Activated CD4-positive, alpha-beta memory T cell treated with anti-CD3 and anti-CD28 coated beads for 36 hours (primary cell): ENCODE measurements at regions not wholly inside any gene's neighbourhood (a gene's known extent, or its start where the extent isn't known, plus 50 kb on each side); places are given as distances from the start of the nearest gene placed in this dataset.

Source experiments
- CTCF ChIA-PET: fragments of 350-600 bp; sonication (Branson Sonifier 250); formaldehyde crosslinking; loops from one replicate; lab custom pipeline; 2021; ENCODE audit warnings: antibody characterized with exemption, inconsistent platforms; lab: Charles Lee
- POLR2A ChIA-PET: fragments of 350-600 bp; sonication (Branson Sonifier 250); formaldehyde crosslinking; loops from one replicate; lab custom pipeline; 2021; ENCODE audit warnings: antibody characterized with exemption; lab: Charles Lee
- DNase-seq: peaks from one replicate; pipeline ENCODE4 v3.0.0-alpha.2; 2020
- H3K27ac Mint-ChIP-seq: one replicate; pipeline ENCODE4 v1.8.0; 2021; ENCODE audit warnings: mixed read lengths
- H3K27me3 Mint-ChIP-seq: one replicate; pipeline ENCODE4 v1.8.0; 2021; ENCODE audit warnings: mixed read lengths
- H3K36me3 Mint-ChIP-seq: one replicate; pipeline ENCODE4 v1.8.0; 2021; ENCODE audit warnings: mixed read lengths
- H3K4me1 Mint-ChIP-seq: one replicate; pipeline ENCODE4 v1.8.0; 2021; ENCODE audit warnings: low read depth, mixed read lengths
- H3K4me3 Mint-ChIP-seq: one replicate; pipeline ENCODE4 v1.8.0; 2021; ENCODE audit warnings: mild to moderate bottlenecking, mixed read lengths
- H3K9me3 Mint-ChIP-seq: one replicate; pipeline ENCODE4 v1.8.0; 2021; ENCODE audit warnings: mixed read lengths
- intact Hi-C: fragments of 100-400 bp; cut with micrococcal nuclease; formaldehyde crosslinking; loops from one replicate; pipeline ENCODE4 v1.15.1; 2023

- no peaks in the 10 kb centered on the region for H3K36me3 Mint-ChIP-seq
- H3K27ac Mint-ChIP-seq = no peak overlapping the region
- no peaks in the 10 kb centered on the region for H3K27me3 Mint-ChIP-seq
- intact Hi-C loops = no loop called here
- DNase-seq = no peak
- no peak overlapping the region for H3K4me3 Mint-ChIP-seq
- peaks cover 7% of the 10 kb centered on the region for H3K9me3 Mint-ChIP-seq
- ChIA-PET CTCF (no interaction called here), POLR2A (no interaction called here)
- H3K4me1 Mint-ChIP-seq = no peaks in the 10 kb centered on the region
These were observed 533.8 kb upstream of the PCDH9 start for GRCh38 chr13:67763984-67764383.

- Mint-ChIP-seq H3K4me3 (no peak overlapping the region), H3K36me3 (no peaks in the 10 kb centered on the region), H3K9me3 (peaks cover 8% of the 10 kb centered on the region), H3K27me3 (no peaks in the 10 kb centered on the region), H3K27ac (no peak overlapping the region), H3K4me1 (no peaks in the 10 kb centered on the region)
- no peak for DNase-seq
- ChIA-PET CTCF (no interaction called here), POLR2A (no interaction called here)
- intact Hi-C loops = no loop called here
These were observed 533.2 kb upstream of the PCDH9 start for GRCh38 chr13:67763384-67763783.

- Mint-ChIP-seq H3K27ac (no peak overlapping the region), H3K4me1 (no peaks in the 10 kb centered on the region), H3K27me3 (no peaks in the 10 kb centered on the region), H3K36me3 (no peaks in the 10 kb centered on the region), H3K9me3 (peaks cover 24% of the 10 kb centered on the region), H3K4me3 (no peak overlapping the region)
- ChIA-PET CTCF (no interaction called here), POLR2A (no interaction called here)
- DNase-seq = no peak
- intact Hi-C loops = no loop called here
These were observed 528.8 kb upstream of the PCDH9 start for GRCh38 chr13:67758975-67759374.

GRCh38 chr13:67754012-67754411 is 523.9 kb upstream of the PCDH9 start:
- POLR2A ChIA-PET = no interaction called here
- H3K9me3 Mint-ChIP-seq = peaks cover 25% of the 10 kb centered on the region
- H3K27ac Mint-ChIP-seq = no peak overlapping the region
- no peak for DNase-seq
- H3K36me3 Mint-ChIP-seq = no peaks in the 10 kb centered on the region
- no peak overlapping the region for H3K4me3 Mint-ChIP-seq
- no peaks in the 10 kb centered on the region for H3K4me1 Mint-ChIP-seq
- H3K27me3 Mint-ChIP-seq = no peaks in the 10 kb centered on the region
- CTCF ChIA-PET = no interaction called here
- intact Hi-C loops = no loop called here

GRCh38 chr13:67752759-67753158 is 522.6 kb upstream of the PCDH9 start:
- H3K27ac Mint-ChIP-seq = no peak overlapping the region
- intact Hi-C loops = no loop called here
- no peaks in the 10 kb centered on the region for H3K36me3 Mint-ChIP-seq
- no peaks in the 10 kb centered on the region for H3K4me1 Mint-ChIP-seq
- H3K4me3 Mint-ChIP-seq = no peak overlapping the region
- POLR2A ChIA-PET = no interaction called here
- no peaks in the 10 kb centered on the region for H3K27me3 Mint-ChIP-seq
- DNase-seq = no peak
- CTCF ChIA-PET = no interaction called here
- peaks cover 23% of the 10 kb centered on the region for H3K9me3 Mint-ChIP-seq

- Mint-ChIP-seq H3K4me3 (no peak overlapping the region), H3K27me3 (no peaks in the 10 kb centered on the region), H3K9me3 (peaks cover 16% of the 10 kb centered on the region), H3K27ac (no peak overlapping the region), H3K36me3 (no peaks in the 10 kb centered on the region), H3K4me1 (no peaks in the 10 kb centered on the region)
- ChIA-PET CTCF (no interaction called here), POLR2A (no interaction called here)
- DNase-seq = no peak
- intact Hi-C loops = no loop called here
These were observed 512.3 kb upstream of the PCDH9 start for GRCh38 chr13:67742478-67742877.

GRCh38 chr13:67740871-67741535 is 510.9 kb upstream of the PCDH9 start:
- no peak for DNase-seq
- POLR2A ChIA-PET = no interaction called here
- Mint-ChIP-seq H3K27me3 (no peaks in the 10 kb centered on the region), H3K4me1 (no peaks in the 10 kb centered on the region), H3K36me3 (no peaks in the 10 kb centered on the region), H3K27ac (no peak overlapping the region), H3K9me3 (peaks cover 16% of the 10 kb centered on the region), H3K4me3 (no peak overlapping the region)
- CTCF ChIA-PET = no interaction called here
- intact Hi-C loops = no loop called here

- ChIA-PET CTCF (no interaction called here), POLR2A (no interaction called here)
- no peaks in the 10 kb centered on the region for H3K27me3 Mint-ChIP-seq
- H3K27ac Mint-ChIP-seq = no peak overlapping the region
- DNase-seq = no peak
- H3K9me3 Mint-ChIP-seq = peaks cover 14% of the 10 kb centered on the region
- intact Hi-C loops = no loop called here
- no peak overlapping the region for H3K4me3 Mint-ChIP-seq
- H3K36me3 Mint-ChIP-seq = no peaks in the 10 kb centered on the region
- H3K4me1 Mint-ChIP-seq = no peaks in the 10 kb centered on the region
These were observed 506.7 kb upstream of the PCDH9 start for GRCh38 chr13:67736646-67737420.

GRCh38 chr13:67735651-67736050 is 505.5 kb upstream of the PCDH9 start:
- Mint-ChIP-seq H3K27me3 (no peaks in the 10 kb centered on the region), H3K9me3 (peaks cover 14% of the 10 kb centered on the region), H3K36me3 (no peaks in the 10 kb centered on the region), H3K4me1 (no peaks in the 10 kb centered on the region), H3K27ac (no peak overlapping the region), H3K4me3 (no peak overlapping the region)
- POLR2A ChIA-PET = no interaction called here
- intact Hi-C loops = no loop called here
- CTCF ChIA-PET = no interaction called here
- DNase-seq = no peak

GRCh38 chr13:67726979-67727378 is 496.8 kb upstream of the PCDH9 start:
- no peak overlapping the region for H3K27ac Mint-ChIP-seq
- H3K9me3 Mint-ChIP-seq = peaks cover 29% of the 10 kb centered on the region
- POLR2A ChIA-PET = no interaction called here
- no peak overlapping the region for H3K4me3 Mint-ChIP-seq
- no peaks in the 10 kb centered on the region for H3K36me3 Mint-ChIP-seq
- CTCF ChIA-PET = no interaction called here
- no peaks in the 10 kb centered on the region for H3K4me1 Mint-ChIP-seq
- no peaks in the 10 kb centered on the region for H3K27me3 Mint-ChIP-seq
- DNase-seq = no peak
- intact Hi-C loops = no loop called here

- peaks cover 28% of the 10 kb centered on the region for H3K9me3 Mint-ChIP-seq
- H3K4me1 Mint-ChIP-seq = no peaks in the 10 kb centered on the region
- no peak for DNase-seq
- ChIA-PET POLR2A (no interaction called here), CTCF (no interaction called here)
- intact Hi-C loops = no loop called here
- no peak overlapping the region for H3K4me3 Mint-ChIP-seq
- H3K27ac Mint-ChIP-seq = no peak overlapping the region
- H3K36me3 Mint-ChIP-seq = no peaks in the 10 kb centered on the region
- H3K27me3 Mint-ChIP-seq = no peaks in the 10 kb centered on the region
These were observed 495.9 kb upstream of the PCDH9 start for GRCh38 chr13:67725999-67726398.

- H3K9me3 Mint-ChIP-seq = peaks cover 18% of the 10 kb centered on the region
- no peaks in the 10 kb centered on the region for H3K36me3 Mint-ChIP-seq
- ChIA-PET POLR2A (no interaction called here), CTCF (no interaction called here)
- no peaks in the 10 kb centered on the region for H3K27me3 Mint-ChIP-seq
- DNase-seq = no peak
- no peak overlapping the region for H3K27ac Mint-ChIP-seq
- H3K4me3 Mint-ChIP-seq = no peak overlapping the region
- no peaks in the 10 kb centered on the region for H3K4me1 Mint-ChIP-seq
- intact Hi-C loops = no loop called here
These were observed 483.4 kb upstream of the PCDH9 start for GRCh38 chr13:67713571-67713970.

- intact Hi-C loops = no loop called here
- Mint-ChIP-seq H3K36me3 (no peaks in the 10 kb centered on the region), H3K27ac (no peak overlapping the region), H3K4me3 (no peak overlapping the region), H3K4me1 (no peaks in the 10 kb centered on the region), H3K9me3 (peaks cover 16% of the 10 kb centered on the region), H3K27me3 (no peaks in the 10 kb centered on the region)
- no peak for DNase-seq
- POLR2A ChIA-PET = no interaction called here
- CTCF ChIA-PET = no interaction called here
These were observed 466.6 kb upstream of the PCDH9 start for GRCh38 chr13:67696775-67697174.
